Keratinocyte (primary cell): ENCODE measurements at regions not wholly inside any gene's neighbourhood (a gene's known extent, or its start where the extent isn't known, plus 50 kb on each side); places are given as distances from the start of the nearest gene placed in this dataset.
"Not testable (repeated sequence)": the region's sequence is repeated elsewhere in the genome, so short reads cannot be mapped to it uniquely, and the experiment has no call there.

Experiments
- EZH2 ChIP-seq: IDR thresholded peaks from one replicate; pipeline ENCODE4 v1.6.1; 2012; ENCODE audit warnings: inconsistent platforms, mild to moderate bottlenecking, low read length, moderate library complexity
- TF ChIP-seq, protein P1 (sequence below), 3 experiments: IDR thresholded peaks in 1 of 3; conservative IDR thresholded peaks in 1 of 3; optimal IDR thresholded peaks in 1 of 3; 2 replicates in 2 of 3; 3 replicates in 1 of 3; pipeline versions ENCODE3 to v1.5.1; 2011; ENCODE audit warnings: low read length in 3 of 3, mild to moderate bottlenecking in 3 of 3, moderate library complexity in 2 of 3, control low read depth in 1 of 3, inconsistent platforms in 1 of 3; ENCODE audit not compliant: insufficient read depth in 2 of 3; ENCODE audit errors: extremely low read depth in 1 of 3

DNA sequence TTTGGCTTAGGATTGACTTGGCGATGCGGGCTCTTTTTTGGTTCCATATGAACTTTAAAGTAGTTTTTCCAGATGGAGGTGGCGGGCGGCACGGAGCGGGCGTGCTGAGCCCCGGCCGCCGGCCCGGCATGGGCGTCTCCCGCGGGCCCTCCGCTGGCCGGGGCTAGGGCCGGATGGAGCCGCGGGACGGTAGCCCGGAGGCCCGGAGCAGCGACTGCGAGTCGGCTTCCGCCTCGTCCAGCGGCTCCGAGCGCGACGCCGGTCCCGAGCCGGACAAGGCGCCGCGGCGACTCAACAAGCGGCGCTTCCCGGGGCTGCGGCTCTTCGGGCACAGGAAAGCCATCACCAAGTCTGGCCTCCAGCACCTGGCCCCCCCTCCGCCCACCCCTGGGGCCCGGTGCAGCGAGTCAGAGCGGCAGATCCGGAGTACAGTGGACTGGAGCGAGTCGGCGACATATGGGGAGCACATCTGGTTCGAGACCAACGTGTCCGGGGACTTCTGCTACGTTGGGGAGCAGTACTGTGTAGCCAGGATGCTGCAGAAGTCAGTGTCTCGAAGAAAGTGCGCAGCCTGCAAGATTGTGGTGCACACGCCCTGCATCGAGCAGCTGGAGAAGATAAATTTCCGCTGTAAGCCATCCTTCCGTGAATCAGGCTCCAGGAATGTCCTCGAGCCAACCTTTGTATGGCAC lies 88.7 kb downstream of the LACC1 start:
- TF ChIP-seq, protein P1, sequence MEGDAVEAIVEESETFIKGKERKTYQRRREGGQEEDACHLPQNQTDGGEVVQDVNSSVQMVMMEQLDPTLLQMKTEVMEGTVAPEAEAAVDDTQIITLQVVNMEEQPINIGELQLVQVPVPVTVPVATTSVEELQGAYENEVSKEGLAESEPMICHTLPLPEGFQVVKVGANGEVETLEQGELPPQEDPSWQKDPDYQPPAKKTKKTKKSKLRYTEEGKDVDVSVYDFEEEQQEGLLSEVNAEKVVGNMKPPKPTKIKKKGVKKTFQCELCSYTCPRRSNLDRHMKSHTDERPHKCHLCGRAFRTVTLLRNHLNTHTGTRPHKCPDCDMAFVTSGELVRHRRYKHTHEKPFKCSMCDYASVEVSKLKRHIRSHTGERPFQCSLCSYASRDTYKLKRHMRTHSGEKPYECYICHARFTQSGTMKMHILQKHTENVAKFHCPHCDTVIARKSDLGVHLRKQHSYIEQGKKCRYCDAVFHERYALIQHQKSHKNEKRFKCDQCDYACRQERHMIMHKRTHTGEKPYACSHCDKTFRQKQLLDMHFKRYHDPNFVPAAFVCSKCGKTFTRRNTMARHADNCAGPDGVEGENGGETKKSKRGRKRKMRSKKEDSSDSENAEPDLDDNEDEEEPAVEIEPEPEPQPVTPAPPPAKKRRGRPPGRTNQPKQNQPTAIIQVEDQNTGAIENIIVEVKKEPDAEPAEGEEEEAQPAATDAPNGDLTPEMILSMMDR (optimal IDR thresholded peaks at IDR 0.05 in 1 of 3, IDR thresholded peaks at IDR 0.05 in 1 of 3, conservative IDR thresholded peaks at IDR 0.05 in 1 of 3; ENCODE audit: extremely low read depth in 1 of 3, insufficient read depth in 2 of 3, low read length in 3 of 3): not testable (repeated sequence)
- not testable (repeated sequence) for TF ChIP-seq EZH2
